ENCODE measurements at regions not wholly inside any gene's neighbourhood (a gene's known extent, or its start where the extent isn't known, plus 50 kb on each side); places are given as distances from the start of the nearest gene placed in this dataset.

- no peak for DNase-seq (ENCODE audit: low read depth)
- no peak for TF ChIP-seq CTCF (IDR thresholded peaks at IDR 0.05; ENCODE audit: insufficient read depth, low read length)
Measured at GRCh38 chr15:46296002-46296401, 661.2 kb downstream of the SQOR start.

GRCh38 chr15:46296797-46297196 lies 662.0 kb downstream of the SQOR start:
- no peak for DNase-seq (ENCODE audit: low read depth)
- H3K4me3 ChIP-seq (ENCODE audit: low read depth, low read length) = no peak overlapping the region
- TF ChIP-seq CTCF (IDR thresholded peaks at IDR 0.05; ENCODE audit: insufficient read depth, low read length) = no peak

More at GRCh38 chr15:46296002-46296401, 661.2 kb downstream of the SQOR start:
- H3K4me3 ChIP-seq (ENCODE audit: low read depth, low read length) = no peak overlapping the region

- no peak for TF ChIP-seq CTCF (IDR thresholded peaks at IDR 0.05; ENCODE audit: insufficient read depth, low read length)
- no peak for DNase-seq (ENCODE audit: low read depth)
- no peak overlapping the region for H3K4me3 ChIP-seq (ENCODE audit: low read depth, low read length)
Measured at GRCh38 chr15:46297766-46298165, 662.9 kb downstream of the SQOR start.

GRCh38 chr15:46300716-46301115 lies 665.9 kb downstream of the SQOR start:
- H3K4me3 ChIP-seq (ENCODE audit: low read depth, low read length) = no peak overlapping the region
- DNase-seq (ENCODE audit: low read depth) = no peak
- TF ChIP-seq CTCF (IDR thresholded peaks at IDR 0.05; ENCODE audit: insufficient read depth, low read length) = no peak

GRCh38 chr15:46301291-46301690 lies 666.5 kb downstream of the SQOR start:
- no peak for DNase-seq (ENCODE audit: low read depth)
- no peak for TF ChIP-seq CTCF (IDR thresholded peaks at IDR 0.05; ENCODE audit: insufficient read depth, low read length)
- no peak overlapping the region for H3K4me3 ChIP-seq (ENCODE audit: low read depth, low read length)

GRCh38 chr15:46301826-46302225 lies 667.0 kb downstream of the SQOR start:
- no peak for DNase-seq (ENCODE audit: low read depth)
- TF ChIP-seq CTCF (IDR thresholded peaks at IDR 0.05; ENCODE audit: insufficient read depth, low read length) = no peak
- H3K4me3 ChIP-seq (ENCODE audit: low read depth, low read length) = no peak overlapping the region

- no peak overlapping the region for H3K4me3 ChIP-seq (ENCODE audit: low read depth, low read length)
- peak; percentile 14 for TF ChIP-seq CTCF (IDR thresholded peaks at IDR 0.05; ENCODE audit: insufficient read depth, low read length)
- DNase-seq (ENCODE audit: low read depth) = no peak
Measured at GRCh38 chr15:46304321-46304720, 669.5 kb downstream of the SQOR start.

All from fibroblast of the aortic adventitia (primary cell).